ENCODE measurements at regions not wholly inside any gene's neighbourhood (a gene's known extent, or its start where the extent isn't known, plus 50 kb on each side); places are given as distances from the start of the nearest gene placed in this dataset.

DNA sequence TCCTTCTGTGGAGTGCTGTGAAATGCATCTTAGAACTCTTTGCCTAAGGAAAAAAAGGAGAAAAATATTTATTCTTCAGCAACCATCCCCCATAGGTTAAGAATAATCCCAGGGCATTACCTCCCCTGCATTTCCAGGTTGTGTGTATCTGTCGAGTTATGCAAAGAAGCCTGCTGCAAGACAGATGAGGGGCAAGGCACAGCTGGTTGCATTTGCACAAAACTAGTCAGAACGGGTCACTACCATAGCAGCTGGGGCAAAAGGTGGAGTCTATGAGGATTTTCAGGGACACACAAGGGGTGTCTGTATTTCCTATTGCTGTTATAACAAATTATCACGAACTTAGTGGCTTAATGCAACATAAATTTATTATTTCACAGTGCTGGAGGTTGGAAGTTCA lies 443.4 kb upstream of the C1orf87 start (continued):
- TF ChIP-seq EZH2phosphoT487 (IDR thresholded peaks at IDR 0.05; ENCODE audit: borderline replicate concordance) (no peak), YY1 (IDR thresholded peaks at IDR 0.05; ENCODE audit: extremely low read depth, insufficient replicate concordance, low read depth, low read length) (no peak), CEBPB (IDR thresholded peaks at IDR 0.05; ENCODE audit: low read depth) (no peak), TCF7L2 (IDR thresholded peaks at IDR 0.05; ENCODE audit: borderline replicate concordance, extremely low read depth, insufficient read depth, insufficient read length) (no peak), SP1 (IDR thresholded peaks at IDR 0.05; ENCODE audit: low read depth) (no peak), POLR2AphosphoS5 (IDR thresholded peaks at IDR 0.05; ENCODE audit: low read depth, low read length) (no peak), ZNF274 (IDR thresholded peaks at IDR 0.05; ENCODE audit: low read depth, low read length) (no peak)
- TF ChIP-seq, protein P1, sequence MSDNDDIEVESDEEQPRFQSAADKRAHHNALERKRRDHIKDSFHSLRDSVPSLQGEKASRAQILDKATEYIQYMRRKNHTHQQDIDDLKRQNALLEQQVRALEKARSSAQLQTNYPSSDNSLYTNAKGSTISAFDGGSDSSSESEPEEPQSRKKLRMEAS (IDR thresholded peaks at IDR 0.05), result no peak
- TF ChIP-seq, protein P2, sequence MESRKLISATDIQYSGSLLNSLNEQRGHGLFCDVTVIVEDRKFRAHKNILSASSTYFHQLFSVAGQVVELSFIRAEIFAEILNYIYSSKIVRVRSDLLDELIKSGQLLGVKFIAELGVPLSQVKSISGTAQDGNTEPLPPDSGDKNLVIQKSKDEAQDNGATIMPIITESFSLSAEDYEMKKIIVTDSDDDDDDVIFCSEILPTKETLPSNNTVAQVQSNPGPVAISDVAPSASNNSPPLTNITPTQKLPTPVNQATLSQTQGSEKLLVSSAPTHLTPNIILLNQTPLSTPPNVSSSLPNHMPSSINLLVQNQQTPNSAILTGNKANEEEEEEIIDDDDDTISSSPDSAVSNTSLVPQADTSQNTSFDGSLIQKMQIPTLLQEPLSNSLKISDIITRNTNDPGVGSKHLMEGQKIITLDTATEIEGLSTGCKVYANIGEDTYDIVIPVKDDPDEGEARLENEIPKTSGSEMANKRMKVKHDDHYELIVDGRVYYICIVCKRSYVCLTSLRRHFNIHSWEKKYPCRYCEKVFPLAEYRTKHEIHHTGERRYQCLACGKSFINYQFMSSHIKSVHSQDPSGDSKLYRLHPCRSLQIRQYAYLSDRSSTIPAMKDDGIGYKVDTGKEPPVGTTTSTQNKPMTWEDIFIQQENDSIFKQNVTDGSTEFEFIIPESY (IDR thresholded peaks at IDR 0.05; ENCODE audit: extremely low read depth, insufficient replicate concordance, low read length), result no peak

DNA sequence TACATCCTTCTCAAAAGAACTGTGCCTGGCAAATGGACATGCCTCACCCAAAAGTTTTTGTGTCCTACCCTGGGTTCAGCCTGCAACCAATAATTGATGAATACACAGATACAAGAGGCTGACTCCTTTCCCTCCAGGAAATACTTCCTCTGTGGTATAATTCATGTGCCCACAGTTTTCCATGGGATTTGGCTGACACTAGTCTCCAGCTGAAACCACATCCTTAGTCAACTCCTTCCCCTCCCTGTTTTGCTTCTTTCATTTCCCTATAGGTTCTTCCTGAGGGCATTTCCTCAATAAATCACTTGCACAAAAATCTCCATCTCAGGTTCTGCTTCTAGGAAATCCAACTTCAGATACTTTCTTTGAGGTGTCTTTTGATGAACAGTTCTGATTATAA lies 436.6 kb upstream of the C1orf87 start:
- CTCF ChIA-PET, result no interaction called here
- Histone ChIP-seq H3K36me3 (ENCODE audit: control insufficient read depth in 1 of 2, insufficient read depth in 2 of 2, low read length in 2 of 2) (no peaks in the 10 kb centered on the region), H3K4me3 (replicated peaks in 1 of 2; ENCODE audit: low read depth in 1 of 2, low read length in 2 of 2) (no peak overlapping the region), H3K9ac (ENCODE audit: low read length) (no peak overlapping the region), H3K79me2 (ENCODE audit: insufficient read depth, low read length) (no peaks in the 10 kb centered on the region), H4K20me1 (ENCODE audit: insufficient read depth) (no peaks in the 10 kb centered on the region), H3K27ac (ENCODE audit: low read depth, low read length) (no peak overlapping the region), H2AFZ (ENCODE audit: low read depth, low read length, poor library complexity, severe bottlenecking) (no peak overlapping the region), H3K9me3 (ENCODE audit: control insufficient read depth in 1 of 2, insufficient read depth in 1 of 2, low read depth in 1 of 2, low read length in 2 of 2) (no peaks in the 10 kb centered on the region), H3K4me2 (ENCODE audit: low read length) (no peak overlapping the region), H3K27me3 (ENCODE audit: insufficient read depth, low read length) (no peaks in the 10 kb centered on the region), H3K4me1 (ENCODE audit: control insufficient read depth in 1 of 2, insufficient read depth in 2 of 2, low read length in 2 of 2) (no peaks in the 10 kb centered on the region), H3K9me2 (ENCODE audit: insufficient read depth) (no peaks in the 10 kb centered on the region)
- no TSS peak for BruUV-seq (replicated peaks)
- no peak for DNase-seq (ENCODE audit: low read depth, low spot score)
- no peak for ATAC-seq
- intact Hi-C loops (cut with micrococcal nuclease), result no loop called here
- POLR2A ChIA-PET, result no interaction called here
- TF ChIP-seq CBX3 (IDR thresholded peaks at IDR 0.05; ENCODE audit: low read depth) (no peak), SIN3A (IDR thresholded peaks at IDR 0.05; ENCODE audit: low read depth) (no peak)
- TF ChIP-seq, protein P2 (IDR thresholded peaks at IDR 0.05; ENCODE audit: extremely low read depth, insufficient replicate concordance, low read length), result no peak
- RAD21 ChIA-PET (ENCODE audit: low non-redundant PET in 1 of 2, low total read pairs in 2 of 2, uncharacterized antibody in 2 of 2, unreplicated experiment in 2 of 2), result no interaction called here

All from HCT116 (cell line).